ENCODE measurements at regions not wholly inside any gene's neighbourhood (a gene's known extent, or its start where the extent isn't known, plus 50 kb on each side); places are given as distances from the start of the nearest gene placed in this dataset.

DNA sequence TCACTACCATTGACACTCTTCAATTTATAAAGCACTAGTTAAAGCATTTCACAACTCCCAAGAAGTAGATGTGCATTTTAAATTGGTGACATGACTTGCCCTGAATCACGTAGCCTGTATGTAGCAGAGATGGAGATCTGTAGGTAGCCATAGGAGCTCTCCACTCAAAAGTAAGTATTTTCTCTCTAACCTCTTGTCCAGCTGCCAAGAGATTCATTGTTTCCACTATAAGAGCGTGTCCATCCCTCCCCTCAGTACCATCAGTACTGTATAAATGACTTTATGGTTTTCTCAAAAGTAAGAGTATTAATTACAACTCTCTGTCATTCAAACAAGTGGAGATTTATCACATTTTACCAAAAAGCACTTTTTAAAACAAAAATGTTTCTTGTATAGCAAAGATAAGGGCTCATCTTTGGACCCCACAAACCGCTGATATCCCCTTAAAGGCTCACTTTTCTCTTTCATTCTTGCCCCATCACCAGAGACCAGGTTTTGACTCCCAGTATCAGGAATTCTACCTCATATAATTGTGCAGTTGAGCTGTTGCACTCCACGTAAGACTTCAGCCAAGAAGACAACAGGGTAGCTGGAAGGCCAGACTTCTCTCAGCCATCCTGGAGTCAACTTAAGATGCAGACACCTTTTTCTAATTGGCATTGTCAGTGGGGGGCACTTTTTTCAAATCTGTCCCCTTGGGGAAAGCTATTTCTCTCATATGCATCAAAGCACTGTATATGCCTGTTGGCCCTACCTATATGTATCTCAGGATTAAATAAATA lies 78.0 kb upstream of the GALNT5 start:
- Histone ChIP-seq H3K27me3 (ENCODE audit: control insufficient read depth, insufficient read depth, low read length, poor library complexity, severe bottlenecking) (no peaks in the 10 kb centered on the region), H3K4me3 (ENCODE audit: insufficient read depth, low read depth, low read length) (no peak overlapping the region), H3K36me3 (ENCODE audit: control insufficient read depth, insufficient read depth, low read length) (no peaks in the 10 kb centered on the region), H3K4me1 (ENCODE audit: control insufficient read depth, insufficient read depth, low read length) (no peaks in the 10 kb centered on the region), H3K27ac (ENCODE audit: insufficient read depth, low read depth, low read length, poor library complexity, severe bottlenecking) (no peak overlapping the region), H3K9me3 (ENCODE audit: control insufficient read depth, low read length) (no peaks in the 10 kb centered on the region)
- 94 to 96% methylated on average over 3 to 4 of the region's 4 CpGs for WGBS, 2 experiments

DNA sequence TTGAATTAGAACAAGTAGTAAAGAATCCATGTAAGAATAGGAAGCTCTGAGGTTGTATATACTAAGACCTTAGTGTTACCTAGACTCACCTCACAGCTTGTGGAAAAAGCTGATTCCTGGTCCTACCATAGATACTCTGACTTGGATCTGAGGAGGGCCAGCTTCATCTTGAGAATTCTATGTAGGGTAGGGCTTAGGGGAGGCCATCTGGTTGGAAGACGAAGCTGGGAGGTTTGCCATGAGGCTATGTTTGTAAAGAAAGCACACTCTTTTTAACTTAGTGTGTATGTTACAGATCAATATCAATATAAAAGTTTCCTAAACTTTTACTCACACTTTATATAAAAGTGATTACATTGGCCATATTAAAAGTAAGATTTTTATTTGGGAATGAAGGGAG lies 77.1 kb upstream of the GALNT5 start:
- Histone ChIP-seq H3K4me3 (ENCODE audit: insufficient read depth, low read depth, low read length) (no peak overlapping the region), H3K36me3 (ENCODE audit: control insufficient read depth, insufficient read depth, low read length) (no peaks in the 10 kb centered on the region), H3K27me3 (ENCODE audit: control insufficient read depth, insufficient read depth, low read length, poor library complexity, severe bottlenecking) (no peaks in the 10 kb centered on the region), H3K27ac (ENCODE audit: insufficient read depth, low read depth, low read length, poor library complexity, severe bottlenecking) (no peak overlapping the region), H3K4me1 (ENCODE audit: control insufficient read depth, insufficient read depth, low read length) (no peaks in the 10 kb centered on the region), H3K9me3 (ENCODE audit: control insufficient read depth, low read length) (no peaks in the 10 kb centered on the region)
- 80% methylated on average over 1 of the region's 1 CpG for WGBS, 2 experiments

- 94 to 100% methylated on average over 1 to 2 of the region's 2 CpGs for WGBS, 2 experiments
- Histone ChIP-seq H3K4me1 (ENCODE audit: control insufficient read depth, insufficient read depth, low read length) (no peaks in the 10 kb centered on the region), H3K9me3 (ENCODE audit: control insufficient read depth, low read length) (no peaks in the 10 kb centered on the region), H3K4me3 (ENCODE audit: insufficient read depth, low read depth, low read length) (no peak overlapping the region), H3K36me3 (ENCODE audit: control insufficient read depth, insufficient read depth, low read length) (no peaks in the 10 kb centered on the region), H3K27ac (ENCODE audit: insufficient read depth, low read depth, low read length, poor library complexity, severe bottlenecking) (no peak overlapping the region), H3K27me3 (ENCODE audit: control insufficient read depth, insufficient read depth, low read length, poor library complexity, severe bottlenecking) (no peaks in the 10 kb centered on the region)
Observed at GRCh38 chr2:157181234-157181633, 76.3 kb upstream of the GALNT5 start.

DNA sequence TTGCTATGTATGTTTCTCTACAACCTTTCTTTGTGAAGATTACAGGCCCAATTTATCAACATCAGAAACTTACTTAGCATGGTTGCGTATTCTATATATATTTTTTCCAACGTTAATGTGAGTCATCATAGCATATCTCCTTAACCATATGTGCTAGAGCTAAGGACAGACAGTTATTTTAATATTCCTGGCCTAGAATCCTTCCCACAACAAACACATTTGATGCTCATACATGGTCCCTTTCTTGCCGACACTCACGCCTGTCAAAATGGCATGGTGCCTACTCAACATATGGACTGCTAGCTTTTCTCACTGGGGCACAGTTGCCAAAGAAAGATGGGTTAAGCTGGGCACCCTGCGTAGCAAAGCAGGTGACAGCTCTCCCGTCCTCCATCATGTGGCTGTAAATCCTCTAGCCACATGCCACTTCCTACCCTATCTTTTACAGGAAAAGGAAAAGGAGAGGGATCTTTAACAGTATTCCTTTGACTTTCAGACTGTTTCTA lies 75.2 kb upstream of the GALNT5 start:
- H3K9me3 ChIP-seq (ENCODE audit: control insufficient read depth, low read length) = no peaks in the 10 kb centered on the region
- H3K27me3 ChIP-seq (ENCODE audit: control insufficient read depth, insufficient read depth, low read length, poor library complexity, severe bottlenecking) = no peaks in the 10 kb centered on the region
- H3K36me3 ChIP-seq (ENCODE audit: control insufficient read depth, insufficient read depth, low read length) = no peaks in the 10 kb centered on the region
- no peak overlapping the region for H3K27ac ChIP-seq (ENCODE audit: insufficient read depth, low read depth, low read length, poor library complexity, severe bottlenecking)
- 90 to 91% methylated on average over 6 of the region's 6 CpGs for WGBS, 2 experiments
- no peak overlapping the region for H3K4me3 ChIP-seq (ENCODE audit: insufficient read depth, low read depth, low read length)
- H3K4me1 ChIP-seq (ENCODE audit: control insufficient read depth, insufficient read depth, low read length) = no peaks in the 10 kb centered on the region

- no peaks in the 10 kb centered on the region for H3K36me3 ChIP-seq (ENCODE audit: control insufficient read depth, insufficient read depth, low read length)
- no peak overlapping the region for H3K4me3 ChIP-seq (ENCODE audit: insufficient read depth, low read depth, low read length)
- 90 to 94% methylated on average over 2 to 3 of the region's 3 CpGs for WGBS, 2 experiments
- H3K4me1 ChIP-seq (ENCODE audit: control insufficient read depth, insufficient read depth, low read length) = no peaks in the 10 kb centered on the region
- H3K27ac ChIP-seq (ENCODE audit: insufficient read depth, low read depth, low read length, poor library complexity, severe bottlenecking) = no peak overlapping the region
- H3K27me3 ChIP-seq (ENCODE audit: control insufficient read depth, insufficient read depth, low read length, poor library complexity, severe bottlenecking) = no peaks in the 10 kb centered on the region
- H3K9me3 ChIP-seq (ENCODE audit: control insufficient read depth, low read length) = no peaks in the 10 kb centered on the region
Observed at GRCh38 chr2:157182834-157183396, 74.6 kb upstream of the GALNT5 start.

DNA sequence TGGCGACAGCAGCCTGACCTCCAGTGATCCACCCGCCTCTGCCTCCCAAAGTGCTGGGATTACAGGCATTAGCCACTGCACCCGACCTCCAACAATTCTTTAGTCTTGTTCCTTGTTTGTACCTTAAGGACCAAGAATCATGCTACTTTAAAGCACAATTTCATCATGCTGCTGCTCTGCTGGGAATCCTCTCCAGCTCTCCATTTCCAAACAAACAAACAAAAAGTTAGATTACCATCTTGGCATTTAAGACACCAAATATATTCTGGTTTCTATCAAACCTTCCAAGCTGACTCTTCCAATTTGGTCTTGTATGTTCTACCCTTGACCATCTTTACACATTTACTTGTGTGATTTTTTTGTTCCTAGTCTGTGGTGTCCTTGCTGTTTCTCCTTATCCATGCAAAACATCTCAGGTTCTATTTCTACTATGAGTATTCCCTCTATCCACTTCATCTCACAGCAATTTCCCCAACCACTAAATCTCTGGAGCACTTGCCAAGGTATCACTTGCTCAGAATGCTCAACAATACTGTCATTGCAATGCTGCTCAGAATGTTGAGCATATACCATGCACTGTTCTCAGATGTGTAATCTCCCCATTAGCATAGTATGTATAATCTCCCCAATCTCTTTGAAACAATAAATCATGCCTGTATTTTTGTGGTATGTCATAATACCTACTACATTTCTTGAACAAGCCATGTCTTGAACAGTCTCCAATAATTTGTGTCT lies 73.2 kb upstream of the GALNT5 start:
- 91 to 92% methylated on average over 3 of the region's 3 CpGs for WGBS, 2 experiments
- H3K27me3 ChIP-seq (ENCODE audit: control insufficient read depth, insufficient read depth, low read length, poor library complexity, severe bottlenecking) = no peaks in the 10 kb centered on the region
- no peak overlapping the region for H3K27ac ChIP-seq (ENCODE audit: insufficient read depth, low read depth, low read length, poor library complexity, severe bottlenecking)
- no peak overlapping the region for H3K4me3 ChIP-seq (ENCODE audit: insufficient read depth, low read depth, low read length)
- no peaks in the 10 kb centered on the region for H3K9me3 ChIP-seq (ENCODE audit: control insufficient read depth, low read length)
- no peaks in the 10 kb centered on the region for H3K4me1 ChIP-seq (ENCODE audit: control insufficient read depth, insufficient read depth, low read length)
- no peaks in the 10 kb centered on the region for H3K36me3 ChIP-seq (ENCODE audit: control insufficient read depth, insufficient read depth, low read length)

DNA sequence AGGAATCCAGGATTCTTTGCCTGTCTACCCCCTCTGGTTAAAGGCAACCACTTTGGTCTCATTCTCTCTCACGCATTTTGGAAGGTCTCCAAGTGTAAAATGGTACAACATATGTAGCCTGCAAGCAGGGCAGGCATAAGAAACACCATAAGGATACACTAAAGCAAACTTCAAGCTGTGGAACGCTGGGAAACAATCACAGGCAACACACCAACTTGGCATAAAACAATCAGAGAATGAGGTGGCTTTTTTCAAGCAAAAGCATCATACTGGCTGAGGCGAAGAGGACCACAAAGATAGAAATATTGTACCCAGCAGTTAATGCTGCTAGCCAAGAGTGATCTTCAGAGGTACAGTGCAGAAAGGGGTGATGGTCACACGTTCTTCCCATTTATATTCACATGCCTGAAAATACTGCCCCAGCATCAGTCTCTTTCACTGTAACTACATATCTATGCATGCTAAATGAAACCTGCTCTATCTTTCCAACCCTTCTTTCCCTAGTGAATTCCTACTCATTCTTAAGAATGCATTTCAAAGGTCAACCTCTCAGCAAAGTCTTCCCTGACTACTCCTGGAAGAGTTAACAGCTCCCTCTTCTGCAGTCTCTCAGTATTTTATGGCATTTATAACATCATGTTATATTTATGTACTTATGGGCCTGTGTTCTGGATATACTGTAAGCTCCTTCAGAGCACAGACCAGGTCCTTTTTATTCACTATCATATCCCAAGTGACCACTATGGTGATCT lies 71.9 kb upstream of the GALNT5 start:
- no peaks in the 10 kb centered on the region for H3K27me3 ChIP-seq (ENCODE audit: control insufficient read depth, insufficient read depth, low read length, poor library complexity, severe bottlenecking)
- no peaks in the 10 kb centered on the region for H3K36me3 ChIP-seq (ENCODE audit: control insufficient read depth, insufficient read depth, low read length)
- no peaks in the 10 kb centered on the region for H3K9me3 ChIP-seq (ENCODE audit: control insufficient read depth, low read length)
- H3K27ac ChIP-seq (ENCODE audit: insufficient read depth, low read depth, low read length, poor library complexity, severe bottlenecking) = no peak overlapping the region
- H3K4me3 ChIP-seq (ENCODE audit: insufficient read depth, low read depth, low read length) = no peak overlapping the region
- 89 to 91% methylated on average over 3 to 4 of the region's 4 CpGs for WGBS, 2 experiments
- no peaks in the 10 kb centered on the region for H3K4me1 ChIP-seq (ENCODE audit: control insufficient read depth, insufficient read depth, low read length)

- no peaks in the 10 kb centered on the region for H3K4me1 ChIP-seq (ENCODE audit: control insufficient read depth, insufficient read depth, low read length)
- no peak overlapping the region for H3K27ac ChIP-seq (ENCODE audit: insufficient read depth, low read depth, low read length, poor library complexity, severe bottlenecking)
- H3K27me3 ChIP-seq (ENCODE audit: control insufficient read depth, insufficient read depth, low read length, poor library complexity, severe bottlenecking) = no peaks in the 10 kb centered on the region
- no peaks in the 10 kb centered on the region for H3K9me3 ChIP-seq (ENCODE audit: control insufficient read depth, low read length)
- 83 to 88% methylated on average over 4 of the region's 4 CpGs for WGBS, 2 experiments
- no peak overlapping the region for H3K4me3 ChIP-seq (ENCODE audit: insufficient read depth, low read depth, low read length)
- no peaks in the 10 kb centered on the region for H3K36me3 ChIP-seq (ENCODE audit: control insufficient read depth, insufficient read depth, low read length)
Observed at GRCh38 chr2:157190151-157190550, 67.4 kb upstream of the GALNT5 start.

- 95 to 97% methylated on average over 2 of the region's 2 CpGs for WGBS, 2 experiments
- H3K27ac ChIP-seq (ENCODE audit: insufficient read depth, low read depth, low read length, poor library complexity, severe bottlenecking) = no peak overlapping the region
- no peaks in the 10 kb centered on the region for H3K9me3 ChIP-seq (ENCODE audit: control insufficient read depth, low read length)
- H3K36me3 ChIP-seq (ENCODE audit: control insufficient read depth, insufficient read depth, low read length) = no peaks in the 10 kb centered on the region
- no peaks in the 10 kb centered on the region for H3K27me3 ChIP-seq (ENCODE audit: control insufficient read depth, insufficient read depth, low read length, poor library complexity, severe bottlenecking)
- H3K4me1 ChIP-seq (ENCODE audit: control insufficient read depth, insufficient read depth, low read length) = no peaks in the 10 kb centered on the region
- H3K4me3 ChIP-seq (ENCODE audit: insufficient read depth, low read depth, low read length) = no peak overlapping the region
Observed at GRCh38 chr2:157191186-157191585, 66.3 kb upstream of the GALNT5 start.

All from ectodermal cell (in vitro differentiated cells).